IPS DF 19.7 (cell line): ENCODE measurements at regions not wholly inside any gene's neighbourhood (a gene's known extent, or its start where the extent isn't known, plus 50 kb on each side); places are given as distances from the start of the nearest gene placed in this dataset.

Experiments used
- DNase-seq: peaks from one replicate; pipeline ENCODE4 v3.0.0-alpha.2; 2013; ENCODE audit warnings: low read depth, low spot score

- DNase-seq: no peak
Observed at GRCh38 chr17:79423811-79424465, 186.9 kb downstream of the RBFOX3 start.

DNA sequence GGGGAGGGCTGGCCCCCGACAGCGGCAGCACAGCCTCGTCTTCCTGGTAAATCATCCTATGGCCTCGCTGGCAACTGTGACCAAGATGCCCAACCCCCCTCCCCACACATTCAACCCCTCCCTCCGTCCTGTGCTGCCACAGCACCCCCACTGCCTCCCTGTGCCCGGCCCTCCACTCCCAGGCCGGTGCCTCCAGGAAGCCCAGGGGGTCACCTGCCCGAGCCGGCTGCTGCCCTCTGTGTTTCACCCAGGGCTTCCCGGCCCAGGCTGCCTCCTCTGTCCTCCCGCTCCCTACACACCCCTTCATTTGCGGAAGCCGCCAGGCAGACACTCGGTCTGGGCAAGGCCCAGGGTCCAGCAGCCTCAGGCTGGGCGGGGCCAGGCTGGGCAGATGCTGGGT is 188.6 kb downstream of the RBFOX3 start:
- DNase-seq: no peak

DNA sequence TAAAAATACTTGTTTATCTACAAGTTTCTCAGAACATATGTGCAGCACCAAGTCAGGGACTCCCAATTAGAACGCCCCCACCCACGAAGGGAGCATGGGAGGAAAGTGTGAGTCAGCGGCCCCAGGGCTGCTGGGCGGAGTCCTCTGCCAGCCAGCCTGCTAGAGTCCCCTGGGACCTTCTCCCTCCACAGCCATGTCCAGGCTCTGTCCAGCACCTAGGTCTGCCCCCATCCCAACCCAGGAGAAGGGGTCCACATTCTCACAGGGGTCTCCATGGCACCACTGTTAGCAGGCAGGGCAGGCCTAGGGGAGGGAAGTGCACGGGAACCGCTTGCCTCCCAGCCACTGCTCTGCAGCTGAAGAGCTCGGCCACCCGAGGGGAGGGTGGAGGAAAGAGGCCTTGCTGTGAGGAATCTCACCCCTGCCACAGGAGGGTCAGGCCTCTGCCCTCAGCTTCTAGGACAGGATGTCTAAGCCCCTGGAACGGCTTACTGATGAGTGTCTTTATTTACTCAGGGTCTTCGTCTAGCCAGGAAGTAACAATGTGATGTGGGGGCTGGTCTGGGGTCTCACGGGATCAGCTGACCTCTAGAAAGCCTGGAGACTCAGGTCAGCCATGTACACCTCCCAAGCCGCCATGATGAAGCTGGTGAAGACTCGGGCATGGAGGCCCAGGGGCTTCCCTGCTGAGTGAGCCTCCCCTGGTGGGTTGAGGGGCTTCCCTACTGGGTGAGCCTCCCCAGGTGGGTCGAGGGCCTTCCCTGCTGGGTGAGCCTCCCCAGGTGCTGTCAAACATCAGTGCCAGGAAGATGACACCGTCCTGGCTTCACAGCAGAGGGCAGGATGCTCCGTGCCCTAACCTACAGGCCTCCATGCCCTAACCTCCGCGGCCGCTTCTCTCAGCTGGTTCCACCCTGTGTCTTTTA is 190.3 kb downstream of the RBFOX3 start:
- DNase-seq: no peak

GRCh38 chr17:79417476-79417988 is 193.3 kb downstream of the RBFOX3 start:
- no peak for DNase-seq

DNA sequence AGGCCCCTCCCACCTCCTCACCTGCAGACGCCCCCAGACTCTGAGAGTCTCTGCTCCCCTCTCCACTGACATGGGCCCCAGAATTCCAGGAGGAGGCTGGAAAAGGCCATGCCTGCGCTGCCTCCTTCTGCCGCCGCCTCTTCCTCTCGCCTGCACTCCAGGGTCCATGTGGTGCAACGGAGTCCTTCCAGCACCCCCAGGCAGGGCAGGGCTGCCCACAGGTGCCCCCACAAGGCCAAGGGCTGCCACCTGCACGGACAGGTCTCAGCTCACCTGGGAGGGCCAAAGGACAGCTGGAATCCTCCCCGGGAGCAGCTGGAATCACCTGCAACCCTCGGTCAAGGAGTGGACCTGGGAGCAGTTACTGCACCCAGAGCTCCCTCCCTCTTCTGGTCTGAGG is 194.9 kb downstream of the RBFOX3 start:
- DNase-seq: no peak

GRCh38 chr17:79415365-79415764 is 195.5 kb downstream of the RBFOX3 start:
- DNase-seq: no peak

DNA sequence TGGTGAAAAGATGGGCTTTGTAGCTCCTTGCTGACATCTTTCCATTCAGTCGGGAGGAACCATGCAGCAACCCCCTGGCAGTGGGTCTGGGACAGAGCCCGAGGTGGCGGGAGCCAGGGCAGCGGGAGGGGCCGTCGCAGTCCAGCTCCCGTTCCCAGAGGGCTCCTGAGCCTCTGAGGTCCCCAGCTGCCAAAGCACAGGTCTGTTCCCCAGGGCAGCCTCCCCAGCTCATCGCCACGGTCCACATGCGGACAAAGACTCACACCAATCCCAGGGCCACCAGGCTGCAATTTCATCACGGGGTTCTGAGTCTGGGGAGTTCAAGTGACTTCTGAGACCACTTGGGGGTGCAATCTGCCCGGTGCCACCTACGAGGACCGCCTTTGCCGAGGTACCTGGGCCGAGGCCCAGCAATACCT is 196.0 kb downstream of the RBFOX3 start:
- no peak for DNase-seq

DNA sequence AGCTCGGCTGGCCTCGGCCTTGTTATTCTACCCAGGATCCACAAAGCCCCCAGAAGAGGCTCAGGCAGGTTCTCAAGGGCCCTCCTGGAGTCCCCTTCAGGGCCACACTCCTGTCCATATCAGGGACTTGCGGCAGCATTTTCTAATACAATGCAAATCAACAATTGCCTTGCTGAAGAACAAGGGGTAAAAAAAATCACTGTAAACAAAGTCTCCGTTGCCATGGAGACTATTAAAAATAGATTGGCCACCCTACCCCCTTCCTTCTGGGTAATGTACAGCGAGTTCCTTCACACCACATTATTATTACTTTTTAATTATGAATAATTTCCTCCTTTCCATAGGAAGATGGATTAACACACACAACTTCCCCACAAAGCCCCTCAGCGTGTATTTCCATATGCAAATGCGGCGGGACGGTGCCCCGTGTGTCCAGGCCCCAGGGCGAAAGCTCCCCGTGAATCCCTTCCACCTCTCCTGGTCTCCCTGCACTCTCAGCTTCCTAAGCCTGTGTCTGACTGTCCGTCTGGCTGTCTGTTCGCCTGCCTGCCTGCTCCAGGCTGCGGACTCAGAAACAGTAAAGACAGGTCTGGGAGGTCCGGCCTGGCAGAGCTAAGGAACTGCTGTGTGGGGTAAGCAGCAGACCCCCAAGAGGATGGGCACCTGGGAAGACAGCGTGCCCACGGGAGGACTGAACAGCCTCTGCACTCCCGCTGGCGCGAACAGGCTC is 196.6 kb downstream of the RBFOX3 start:
- no peak for DNase-seq

- DNase-seq: no peak
Observed at GRCh38 chr17:79413611-79414010, 197.2 kb downstream of the RBFOX3 start.

DNA sequence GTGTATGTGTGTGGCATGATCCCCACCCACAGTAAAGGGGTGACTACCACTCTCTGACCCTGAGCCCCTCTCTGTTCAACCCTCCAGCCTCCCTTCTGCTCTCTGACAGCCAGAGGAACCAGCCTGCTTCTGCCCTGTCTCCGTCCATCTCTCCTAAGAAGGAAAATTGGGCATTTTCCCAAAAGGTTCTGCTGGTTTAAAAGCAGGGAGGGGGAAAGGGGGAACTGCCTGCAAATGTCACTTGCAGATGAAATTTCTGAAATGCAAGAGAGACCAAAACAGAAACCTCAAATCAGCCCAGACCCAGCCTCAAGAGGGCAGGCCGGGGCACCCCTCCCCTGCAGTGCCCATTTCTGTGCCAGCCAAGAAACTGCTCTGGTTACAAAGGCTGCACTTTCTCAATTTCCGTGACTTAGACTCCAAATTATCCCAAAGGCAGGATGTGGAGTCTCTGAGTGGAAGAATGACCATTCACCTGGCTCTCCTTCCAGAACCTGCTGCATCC is 197.9 kb downstream of the RBFOX3 start:
- DNase-seq: no peak

DNA sequence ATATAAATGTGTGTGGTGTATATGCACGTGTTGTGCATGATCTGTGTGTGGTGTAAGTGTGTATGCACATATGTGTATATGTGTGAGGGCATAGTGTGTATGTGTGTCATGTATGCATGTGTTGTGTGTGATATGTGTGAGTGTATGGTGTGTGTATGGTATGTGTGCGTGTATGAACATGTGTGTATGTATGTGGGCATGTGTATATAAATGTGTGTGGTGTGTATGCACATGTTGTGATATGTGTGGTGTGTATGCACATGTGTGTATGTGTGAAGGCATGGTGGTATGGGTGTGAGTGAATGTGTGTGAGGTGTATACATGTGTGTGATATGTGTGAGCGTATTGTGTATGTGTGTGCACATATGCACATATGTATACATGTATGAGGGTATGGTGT is 198.7 kb downstream of the RBFOX3 start:
- DNase-seq: no peak

DNA sequence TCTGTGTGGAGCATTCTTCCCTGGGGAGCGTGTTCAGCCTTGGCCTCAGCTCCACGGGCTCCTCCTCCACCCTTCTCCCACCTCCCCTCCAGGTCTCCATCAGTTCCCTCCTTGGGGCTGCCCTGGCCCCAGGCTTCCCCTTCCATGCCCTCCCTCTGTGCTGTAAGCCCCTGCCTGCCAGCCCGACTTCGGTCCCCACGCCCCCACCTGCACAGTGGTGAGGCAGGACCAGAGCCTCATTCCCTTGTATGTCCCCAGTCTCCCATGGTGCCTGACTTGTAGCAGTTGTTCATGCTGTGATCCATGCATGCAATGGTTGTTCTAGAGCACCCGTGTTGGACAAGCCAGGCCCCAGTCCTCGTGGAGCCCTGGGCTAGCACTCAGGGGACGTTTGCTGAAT is 199.4 kb downstream of the RBFOX3 start:
- no peak for DNase-seq

DNA sequence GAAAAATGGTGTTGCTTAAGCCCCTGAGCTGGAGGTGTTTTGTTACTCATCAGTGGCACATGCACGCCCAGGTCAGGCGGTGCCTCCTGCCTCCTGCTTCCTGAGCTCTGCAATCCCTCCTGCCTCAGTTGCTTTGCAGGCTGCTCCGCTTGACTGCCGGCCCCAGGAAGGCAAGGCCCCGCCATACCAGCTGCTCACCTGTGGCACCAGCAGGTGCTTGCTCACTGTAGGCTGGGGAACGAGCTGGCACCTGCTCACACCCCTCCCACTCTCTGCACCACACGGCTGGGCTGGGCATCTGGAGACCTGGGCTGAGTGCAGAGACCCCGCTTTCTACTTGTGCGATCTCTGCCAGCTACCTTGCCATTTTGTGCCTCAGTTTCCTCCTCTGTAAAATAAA is 200.2 kb downstream of the RBFOX3 start:
- DNase-seq: no peak

DNA sequence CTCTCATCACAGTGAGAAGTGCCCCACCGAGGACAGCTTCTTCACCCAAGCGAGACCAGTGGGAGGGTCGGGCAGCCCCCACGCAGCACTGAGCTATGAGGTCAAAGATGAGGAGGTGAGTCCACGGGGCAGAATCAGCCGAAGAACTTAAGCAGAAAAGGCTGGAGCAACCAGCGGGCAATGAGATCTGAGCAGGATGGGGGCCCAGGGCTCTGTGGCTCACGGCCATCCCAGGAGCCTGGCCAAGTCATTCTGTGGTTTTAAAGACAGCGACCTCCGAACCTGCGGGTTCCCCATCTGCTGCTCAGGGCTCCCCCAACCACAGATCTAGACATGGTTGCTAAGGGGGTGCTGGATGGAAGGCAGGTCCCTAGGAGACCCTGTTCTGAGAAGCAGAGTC is 202.6 kb downstream of the RBFOX3 start:
- DNase-seq: no peak

DNA sequence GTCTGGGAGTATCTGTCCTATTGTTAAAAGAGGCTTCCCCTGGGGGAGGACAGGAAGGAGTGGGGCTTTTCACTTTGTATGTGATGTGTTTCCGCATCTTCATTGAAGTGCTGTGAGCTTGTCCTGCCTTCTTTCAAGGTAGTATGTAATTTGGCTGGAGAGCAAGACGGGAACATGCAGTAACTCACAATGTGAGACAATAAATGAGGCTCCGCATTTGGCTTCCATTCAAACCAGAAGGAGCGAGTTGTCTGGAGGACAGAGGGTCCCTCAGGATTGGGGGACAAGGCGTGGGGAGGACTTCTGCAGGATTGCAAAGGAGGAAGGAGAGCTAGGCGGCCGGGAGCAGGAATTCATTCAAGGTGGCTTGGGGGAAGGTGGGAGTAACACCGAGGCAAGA is 203.5 kb downstream of the RBFOX3 start:
- no peak for DNase-seq

DNA sequence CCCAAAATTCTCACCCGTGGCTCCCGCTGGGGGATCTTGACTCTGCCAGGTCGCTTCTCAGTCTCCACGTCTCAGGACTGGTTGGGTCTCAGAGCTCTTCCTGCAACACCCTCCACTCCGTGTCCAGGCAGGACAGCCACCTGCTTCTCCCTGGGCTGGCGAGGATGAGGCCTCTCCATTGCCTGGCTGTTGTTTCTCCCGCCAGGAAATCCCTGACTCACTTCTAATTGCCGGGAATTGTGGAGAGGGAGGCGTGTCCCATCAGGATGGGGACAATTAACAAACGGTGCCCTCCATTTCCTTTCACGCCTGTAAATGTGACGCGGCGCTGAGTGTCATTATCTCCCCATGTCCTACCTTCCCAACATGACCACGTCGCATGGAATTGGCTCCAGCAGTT is 204.5 kb downstream of the RBFOX3 start:
- DNase-seq: no peak

GRCh38 chr17:79405823-79406222 is 205.0 kb downstream of the RBFOX3 start:
- no peak for DNase-seq

DNA sequence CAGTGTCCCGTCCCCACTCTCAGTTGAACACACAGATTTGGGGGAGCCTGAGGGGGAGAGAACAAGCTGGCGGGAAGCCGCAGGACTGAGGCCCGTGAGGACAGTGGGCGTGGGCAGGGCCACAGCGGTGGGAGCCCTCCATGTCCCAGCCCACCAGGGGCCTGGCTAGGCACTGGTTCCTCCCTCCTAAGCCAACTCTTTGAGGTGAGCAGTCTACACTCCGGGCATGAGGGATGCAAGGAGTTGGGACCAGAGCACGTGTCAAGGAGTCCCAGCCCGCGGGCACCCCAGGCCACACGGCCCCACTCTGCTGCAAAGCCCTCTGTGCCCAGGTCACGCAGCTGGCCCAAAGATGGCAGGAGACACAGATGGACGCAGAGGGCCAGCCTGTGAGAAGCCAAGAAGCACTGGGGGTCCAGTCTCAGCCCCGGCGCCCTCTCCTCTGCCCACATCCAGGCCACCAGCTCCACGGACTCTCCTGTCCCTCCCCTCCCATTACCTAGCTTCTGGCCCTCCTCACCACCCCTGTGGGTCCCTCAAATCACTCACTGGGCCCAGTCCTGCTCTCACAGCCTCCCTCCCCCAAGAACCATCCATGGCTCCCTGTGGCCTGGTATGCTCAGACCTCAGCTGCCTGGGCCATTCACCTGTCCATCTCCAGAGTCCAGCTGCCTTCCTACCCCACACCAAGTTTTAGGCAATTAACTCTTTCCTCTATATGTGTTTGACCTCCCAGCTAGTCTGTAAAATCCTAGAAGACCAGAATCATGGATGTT is 206.5 kb downstream of the RBFOX3 start:
- DNase-seq: no peak

DNA sequence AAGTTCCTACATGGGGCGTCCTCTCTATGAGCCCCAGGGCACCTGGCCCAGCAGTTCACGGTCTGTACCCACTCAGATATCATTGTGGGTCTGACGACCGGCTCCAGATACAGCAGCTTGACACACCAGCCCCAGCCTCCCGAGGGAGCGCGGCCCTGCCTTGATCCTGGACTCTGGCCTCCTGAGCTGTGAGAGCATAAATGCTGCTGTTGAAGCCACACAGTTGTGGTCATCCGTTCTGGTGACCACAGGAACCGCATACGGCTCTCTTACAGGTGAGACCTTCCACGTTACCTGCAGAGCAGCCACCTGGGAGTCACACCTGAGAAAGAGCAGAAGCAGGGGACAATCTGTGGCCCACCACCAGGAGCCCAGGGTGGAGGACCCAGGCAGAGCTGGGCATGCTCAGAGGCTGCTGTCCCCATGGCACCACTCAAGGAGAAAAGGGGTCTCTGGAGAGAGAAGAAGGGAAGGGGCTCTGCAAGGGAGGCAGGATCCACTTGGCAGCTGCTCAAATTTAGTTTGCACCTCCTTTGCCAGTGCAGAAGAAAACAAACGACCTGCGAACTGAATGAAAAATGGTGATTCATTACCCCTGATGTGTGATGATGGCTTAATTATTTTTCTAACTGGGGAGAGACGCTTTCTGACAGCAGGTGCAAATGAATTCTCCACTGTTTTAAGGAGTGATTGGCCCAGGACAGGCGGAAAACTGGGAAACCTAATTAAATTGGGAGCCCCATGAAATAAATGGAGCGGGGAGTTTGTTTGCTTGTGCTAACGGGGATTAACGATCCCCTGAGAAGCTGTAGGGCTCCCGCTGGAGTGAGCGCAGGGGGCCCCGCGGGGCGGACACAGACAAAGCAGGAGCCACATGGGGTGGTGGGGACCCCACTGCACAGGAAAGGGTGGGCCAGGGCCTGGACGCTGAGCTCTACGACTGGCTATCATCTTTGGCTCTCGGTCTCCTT is 208.9 kb downstream of the RBFOX3 start:
- no peak for DNase-seq
